DLD1 (cell line): ENCODE measurements at regions not wholly inside any gene's neighbourhood (a gene's known extent, or its start where the extent isn't known, plus 50 kb on each side); places are given as distances from the start of the nearest gene placed in this dataset.
"Not testable (repeated sequence)": the region's sequence is repeated elsewhere in the genome, so short reads cannot be mapped to it uniquely, and the experiment has no call there.

Experiments used
- in situ Hi-C: cut with HindIII; loops from 2 replicates; pipeline ENCODE4 v1.10.0; 2017; ENCODE audit warnings: low sequenced_read_pairs

DNA sequence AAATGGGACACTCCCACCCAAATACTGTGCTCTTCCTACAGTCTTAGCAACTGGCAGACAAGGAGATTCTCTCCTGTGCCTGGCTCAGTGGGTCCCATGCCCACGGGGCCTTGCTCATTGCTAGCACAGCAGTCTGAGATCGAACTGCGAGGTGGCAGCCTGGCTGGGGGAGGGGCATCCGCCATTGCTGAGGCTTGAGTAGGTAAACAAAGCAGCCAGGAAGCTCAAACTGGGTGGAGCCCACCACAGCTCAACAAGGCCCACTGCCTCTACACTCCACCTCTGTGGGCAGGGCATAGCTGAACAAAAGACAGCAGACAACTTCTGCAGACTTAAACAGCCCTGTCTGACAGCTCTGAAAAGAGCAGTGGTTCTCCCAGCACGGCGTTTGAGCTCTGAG lies 174.8 kb downstream of the COL12A1 start:
- in situ Hi-C loops = not testable (repeated sequence)

- in situ Hi-C loops = no loop called here
Measured at GRCh38 chr6:75029333-75029732, 176.5 kb downstream of the COL12A1 start.

DNA sequence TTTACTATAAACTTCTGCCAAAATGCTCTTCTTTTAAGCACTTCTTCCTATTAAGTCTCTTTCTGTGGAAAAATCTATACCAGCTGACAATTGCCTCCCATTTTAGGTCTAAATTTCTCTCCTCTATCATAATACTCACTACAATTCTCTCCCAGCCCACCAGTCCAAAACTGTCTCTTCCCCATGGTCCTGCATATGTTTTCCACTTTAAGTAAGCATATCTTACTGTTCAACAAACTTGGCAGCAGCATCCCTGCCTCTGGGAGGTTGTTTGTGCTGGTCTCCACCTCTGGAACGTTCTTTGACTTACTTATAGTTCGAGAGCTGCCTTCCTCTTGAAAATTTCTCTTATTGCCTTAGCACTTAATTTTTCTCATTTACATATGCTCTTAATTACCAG lies 180.5 kb downstream of the COL12A1 start:
- in situ Hi-C loops = no loop called here

DNA sequence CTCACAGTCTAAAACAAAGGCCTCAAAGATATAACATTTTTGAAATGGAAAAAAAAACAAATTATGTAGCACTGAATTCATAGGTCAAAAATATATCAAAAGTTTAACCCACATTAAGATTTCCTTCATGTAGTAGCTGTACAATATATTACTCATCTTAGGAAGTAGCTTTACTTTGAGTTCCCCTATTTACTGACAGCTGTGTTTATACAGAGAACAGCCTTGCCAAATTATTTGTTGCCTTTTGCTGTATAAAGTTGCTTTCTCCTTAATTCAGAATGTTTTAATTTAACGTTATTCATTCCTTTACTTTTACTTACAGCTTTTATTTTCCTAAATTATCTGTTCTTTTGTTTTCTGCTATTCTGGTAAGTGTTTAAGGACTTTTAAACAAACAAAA lies 181.0 kb downstream of the COL12A1 start:
- in situ Hi-C loops = no loop called here

- in situ Hi-C loops = no loop called here
Measured at GRCh38 chr6:75023634-75024033, 182.2 kb downstream of the COL12A1 start.

DNA sequence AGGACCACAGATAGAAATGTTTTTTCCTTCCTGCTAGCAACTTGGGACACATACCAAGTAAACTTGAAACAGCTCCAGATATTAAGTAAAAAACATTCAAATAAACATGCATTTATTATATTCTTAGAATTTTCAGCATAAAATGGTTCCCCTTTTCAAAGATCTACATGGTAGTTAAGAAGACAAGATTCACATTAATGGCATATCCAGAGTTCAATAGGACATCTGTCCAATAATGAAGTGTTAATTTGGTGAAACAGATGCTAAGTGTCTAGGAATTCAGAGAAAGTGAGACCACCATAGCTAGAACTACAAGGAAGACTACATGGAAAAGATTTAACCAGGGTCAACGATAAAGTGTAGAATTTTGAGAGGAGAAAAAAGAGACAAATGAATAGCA lies 184.9 kb downstream of the COL12A1 start:
- in situ Hi-C loops = no loop called here

DNA sequence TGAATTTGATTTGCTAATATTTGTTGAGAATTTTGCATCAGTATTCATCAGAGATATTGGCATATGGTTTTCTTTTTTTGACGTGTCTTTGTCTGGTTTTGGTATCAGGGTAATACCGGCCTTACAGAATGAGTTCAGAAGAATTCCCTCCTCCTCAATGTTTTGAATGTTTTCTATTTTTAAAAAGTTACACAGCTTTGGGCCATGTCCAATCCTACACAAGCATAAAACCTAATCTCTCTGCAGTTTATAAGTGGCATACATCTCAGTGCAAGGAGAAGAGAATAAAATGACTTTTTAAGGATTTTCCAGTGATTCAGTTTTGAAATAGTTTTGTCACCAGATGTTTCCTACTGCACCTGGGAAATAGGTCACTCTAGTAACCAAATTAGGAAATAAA lies 185.5 kb downstream of the COL12A1 start:
- in situ Hi-C loops = no loop called here

- in situ Hi-C loops = no loop called here
Measured at GRCh38 chr6:75012018-75012417, 193.8 kb downstream of the COL12A1 start.

GRCh38 chr6:75003984-75004383 lies 201.9 kb downstream of the COL12A1 start:
- in situ Hi-C loops = not testable (repeated sequence)

GRCh38 chr6:74997646-74998045 lies 208.2 kb downstream of the COL12A1 start:
- in situ Hi-C loops = no loop called here

- in situ Hi-C loops = no loop called here
Measured at GRCh38 chr6:74993136-74993535, 212.7 kb downstream of the COL12A1 start.

- in situ Hi-C loops = no loop called here
Measured at GRCh38 chr6:74991573-74992332, 214.1 kb downstream of the COL12A1 start.

- in situ Hi-C loops = no loop called here
Measured at GRCh38 chr6:74979065-74979766, 226.6 kb downstream of the COL12A1 start.

GRCh38 chr6:74976701-74977100 lies 229.2 kb downstream of the COL12A1 start:
- in situ Hi-C loops = no loop called here

DNA sequence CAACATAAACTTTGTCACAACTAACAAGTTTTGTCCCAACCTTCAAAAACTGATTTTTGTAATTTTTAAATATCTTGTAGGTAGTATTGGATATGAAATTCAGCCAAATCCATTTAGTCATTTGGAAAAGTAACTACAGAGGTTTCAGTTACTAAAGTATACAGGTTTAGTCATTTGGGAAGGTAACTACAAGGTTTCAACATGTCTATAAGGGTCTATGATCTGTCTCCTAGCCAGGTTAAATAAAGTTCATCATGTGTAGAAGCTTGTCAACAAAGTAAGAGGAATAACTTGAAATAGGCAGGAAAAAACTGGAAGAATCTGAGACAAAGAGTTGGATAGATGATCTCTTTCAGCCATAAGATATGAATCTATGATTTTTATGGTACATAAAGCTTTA lies 229.8 kb downstream of the COL12A1 start:
- in situ Hi-C loops = no loop called here

- in situ Hi-C loops = no loop called here
Measured at GRCh38 chr6:74973591-74973990, 232.3 kb downstream of the COL12A1 start.

GRCh38 chr6:74971633-74972032 lies 234.2 kb downstream of the COL12A1 start:
- in situ Hi-C loops = no loop called here

GRCh38 chr6:74969591-74970267 lies 236.1 kb downstream of the COL12A1 start:
- in situ Hi-C loops = no loop called here

GRCh38 chr6:74967821-74968220 lies 238.0 kb downstream of the COL12A1 start:
- in situ Hi-C loops = no loop called here

GRCh38 chr6:74966712-74967111 lies 239.1 kb downstream of the COL12A1 start:
- in situ Hi-C loops = no loop called here

DNA sequence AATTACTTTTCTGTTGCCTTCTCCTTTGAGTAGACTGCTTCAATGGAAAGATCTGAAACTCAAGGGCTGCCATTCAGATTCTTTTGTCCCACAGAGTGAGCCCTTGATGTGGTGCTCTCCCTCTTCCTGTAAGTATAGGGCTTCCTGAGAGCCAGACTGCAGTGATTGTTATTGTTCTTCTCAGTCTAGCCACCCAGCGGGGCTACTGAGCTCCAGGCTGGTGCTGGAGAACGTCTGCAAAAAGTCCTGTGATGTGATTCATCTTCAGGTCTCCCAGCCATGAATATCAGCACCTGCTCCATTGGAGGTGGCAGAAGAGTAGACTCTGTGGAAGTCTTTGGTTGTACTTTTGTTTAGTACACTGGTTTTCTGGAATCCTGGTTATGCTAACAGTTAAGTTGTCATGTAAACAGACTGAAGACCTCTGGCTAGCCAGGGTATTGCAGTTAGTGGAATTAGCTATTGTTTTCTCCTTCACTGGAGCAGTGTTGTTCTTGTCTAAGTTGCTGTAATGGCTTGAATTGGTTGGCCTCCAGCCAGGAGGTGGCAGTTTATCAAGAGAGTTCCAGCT lies 240.9 kb downstream of the COL12A1 start:
- in situ Hi-C loops = no loop called here
